Activated naive CD4-positive, alpha-beta T cell treated with anti-CD3 and anti-CD28 coated beads, Interleukin-2, amount 10 ng/mL, durations not matched to agents 7 days and 5 days (primary cell): ENCODE measurements at regions not wholly inside any gene's neighbourhood (a gene's known extent, or its start where the extent isn't known, plus 50 kb on each side); places are given as distances from the start of the nearest gene placed in this dataset.
"Not testable (repeated sequence)": the region's sequence is repeated elsewhere in the genome, so short reads cannot be mapped to it uniquely, and the experiment has no call there.

Experiments used
- CTCF ChIA-PET: fragments of 350-600 bp; sonication (Branson Sonifier 250); formaldehyde crosslinking; loops from one replicate; lab custom pipeline; 2021; ENCODE audit warnings: antibody characterized with exemption; lab: Charles Lee
- DNase-seq: peaks from one replicate; pipeline ENCODE4 v3.0.0-alpha.2; 2020
- H3K27ac Mint-ChIP-seq: one replicate; pipeline ENCODE4 v1.8.0; 2021; ENCODE audit warnings: mild to moderate bottlenecking, moderate library complexity, mixed read lengths
- H3K27me3 Mint-ChIP-seq: one replicate; pipeline ENCODE4 v1.8.0; 2021; ENCODE audit warnings: mild to moderate bottlenecking, mixed read lengths
- H3K36me3 Mint-ChIP-seq: one replicate; pipeline ENCODE4 v1.8.0; 2021; ENCODE audit warnings: mixed read lengths
- H3K4me1 Mint-ChIP-seq: one replicate; pipeline ENCODE4 v1.8.0; 2021; ENCODE audit warnings: mixed read lengths
- H3K4me3 Mint-ChIP-seq: one replicate; pipeline ENCODE4 v1.8.0; 2021; ENCODE audit warnings: mild to moderate bottlenecking, moderate library complexity, mixed read lengths
- H3K9me3 Mint-ChIP-seq: one replicate; pipeline ENCODE4 v1.8.0; 2021; ENCODE audit warnings: mixed read lengths

DNA sequence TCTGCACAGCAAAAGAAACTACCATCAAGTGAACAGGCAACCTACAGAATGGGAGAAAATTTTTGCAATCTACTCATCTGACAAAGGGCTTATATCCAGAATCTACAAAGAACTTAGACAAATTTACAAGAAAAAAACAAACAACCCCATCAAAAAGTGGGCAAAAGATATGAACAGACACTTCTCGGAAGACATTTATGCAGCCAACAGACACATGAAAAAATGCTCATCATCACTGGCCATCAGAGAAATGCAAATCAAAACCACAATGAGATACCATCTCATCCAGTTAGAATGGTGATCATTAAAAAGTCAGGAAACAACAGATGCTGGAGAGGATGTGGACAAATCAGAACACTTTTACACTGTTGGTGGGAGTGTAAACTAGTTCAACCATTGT lies 216.3 kb upstream of the STXBP5 start:
- H3K9me3 Mint-ChIP-seq, DNase-seq, CTCF ChIA-PET, H3K36me3 Mint-ChIP-seq, H3K4me3 Mint-ChIP-seq, H3K4me1 Mint-ChIP-seq, H3K27ac Mint-ChIP-seq, H3K27me3 Mint-ChIP-seq: not testable (repeated sequence)

DNA sequence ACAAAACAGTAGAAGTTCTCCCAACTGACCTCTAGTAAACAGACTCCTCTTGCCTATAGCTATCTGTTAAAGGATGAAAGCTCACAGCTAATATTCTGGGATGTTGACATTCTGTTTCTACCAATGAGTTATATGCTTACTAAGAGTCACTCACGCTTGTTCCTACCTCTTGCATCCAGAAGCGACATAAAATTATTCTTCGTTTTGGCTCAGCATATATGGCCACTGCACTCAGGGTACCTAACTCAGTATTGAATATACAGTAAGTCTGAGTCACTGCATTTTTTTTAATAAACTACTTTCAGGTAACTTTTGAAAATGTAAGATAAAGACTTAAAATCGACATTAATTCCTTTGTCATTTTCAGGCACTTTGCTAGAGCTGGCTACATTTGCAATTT lies 214.4 kb upstream of the STXBP5 start:
- Mint-ChIP-seq H3K9me3 (no peaks in the 10 kb centered on the region), H3K4me1 (no peaks in the 10 kb centered on the region), H3K27me3 (no peaks in the 10 kb centered on the region), H3K36me3 (no peaks in the 10 kb centered on the region), H3K27ac (no peak overlapping the region), H3K4me3 (no peak overlapping the region)
- DNase-seq, result no peak
- CTCF ChIA-PET, result no interaction called here

GRCh38 chr6:146990284-146990683 lies 213.9 kb upstream of the STXBP5 start:
- CTCF ChIA-PET, result no interaction called here
- DNase-seq, result no peak
- H3K27ac Mint-ChIP-seq, result no peak overlapping the region
- no peak overlapping the region for H3K4me3 Mint-ChIP-seq
- no peaks in the 10 kb centered on the region for H3K4me1 Mint-ChIP-seq
- H3K9me3 Mint-ChIP-seq, result no peaks in the 10 kb centered on the region
- no peaks in the 10 kb centered on the region for H3K27me3 Mint-ChIP-seq
- no peaks in the 10 kb centered on the region for H3K36me3 Mint-ChIP-seq

- Mint-ChIP-seq H3K36me3 (no peaks in the 10 kb centered on the region), H3K4me1 (no peaks in the 10 kb centered on the region), H3K9me3 (no peaks in the 10 kb centered on the region), H3K27me3 (no peaks in the 10 kb centered on the region), H3K27ac (no peak overlapping the region), H3K4me3 (no peak overlapping the region)
- CTCF ChIA-PET, result no interaction called here
- DNase-seq, result no peak
Observed at GRCh38 chr6:146990821-146991798, 213.1 kb upstream of the STXBP5 start.

DNA sequence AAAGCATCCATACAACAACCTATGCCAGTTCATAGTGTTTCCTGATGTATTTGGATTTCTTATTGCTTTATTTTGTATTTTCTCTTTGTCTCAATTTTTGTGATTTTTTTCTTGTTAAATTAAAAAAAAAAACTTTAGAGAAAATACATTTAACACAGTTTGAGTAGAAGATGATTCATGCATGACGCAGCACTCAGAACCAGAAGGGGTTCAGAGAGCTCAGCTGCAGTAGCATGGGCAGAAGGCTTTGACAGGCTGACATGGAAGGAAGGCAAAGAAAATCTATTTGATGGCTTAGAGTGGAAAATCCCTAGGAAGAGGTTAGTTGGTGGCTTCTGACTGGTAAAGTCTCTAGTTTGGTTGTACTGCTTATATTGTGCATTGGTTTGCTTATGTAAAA lies 207.2 kb upstream of the STXBP5 start:
- CTCF ChIA-PET, result interaction anchor here (0.6 kb wide), 1 partner anchor 90 kb away, joined by 5 read pairs; no protein-coding TSS in a partner anchor
- Mint-ChIP-seq H3K27ac (no peak overlapping the region), H3K36me3 (no peaks in the 10 kb centered on the region), H3K27me3 (no peaks in the 10 kb centered on the region), H3K4me1 (no peaks in the 10 kb centered on the region), H3K4me3 (no peak overlapping the region), H3K9me3 (peaks cover 1% of the 10 kb centered on the region)
- no peak for DNase-seq

DNA sequence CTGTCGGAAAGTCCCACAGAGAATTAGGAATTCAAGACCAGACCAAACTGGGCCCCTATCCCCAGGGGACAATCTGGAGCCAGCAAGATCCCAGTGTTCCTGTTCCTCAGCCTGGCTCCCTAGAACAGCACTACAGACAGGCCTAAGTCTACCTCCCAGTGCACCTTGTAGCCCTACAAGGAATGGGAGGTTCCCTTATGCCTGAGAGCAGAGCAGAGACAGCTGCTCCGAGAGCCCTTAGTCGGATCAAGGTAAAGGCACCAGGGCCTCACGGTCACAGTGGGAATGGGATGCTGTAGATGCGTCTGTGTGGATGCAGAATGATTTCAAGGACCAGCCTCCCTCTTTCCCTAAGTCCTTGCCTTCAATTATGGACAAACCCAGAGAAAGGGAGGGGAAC lies 204.5 kb upstream of the STXBP5 start:
- Mint-ChIP-seq H3K27ac (no peak overlapping the region), H3K27me3 (no peaks in the 10 kb centered on the region), H3K4me3 (no peak overlapping the region), H3K36me3 (no peaks in the 10 kb centered on the region), H3K9me3 (peaks cover 1% of the 10 kb centered on the region), H3K4me1 (no peaks in the 10 kb centered on the region)
- CTCF ChIA-PET, result no interaction called here
- DNase-seq, result no peak

DNA sequence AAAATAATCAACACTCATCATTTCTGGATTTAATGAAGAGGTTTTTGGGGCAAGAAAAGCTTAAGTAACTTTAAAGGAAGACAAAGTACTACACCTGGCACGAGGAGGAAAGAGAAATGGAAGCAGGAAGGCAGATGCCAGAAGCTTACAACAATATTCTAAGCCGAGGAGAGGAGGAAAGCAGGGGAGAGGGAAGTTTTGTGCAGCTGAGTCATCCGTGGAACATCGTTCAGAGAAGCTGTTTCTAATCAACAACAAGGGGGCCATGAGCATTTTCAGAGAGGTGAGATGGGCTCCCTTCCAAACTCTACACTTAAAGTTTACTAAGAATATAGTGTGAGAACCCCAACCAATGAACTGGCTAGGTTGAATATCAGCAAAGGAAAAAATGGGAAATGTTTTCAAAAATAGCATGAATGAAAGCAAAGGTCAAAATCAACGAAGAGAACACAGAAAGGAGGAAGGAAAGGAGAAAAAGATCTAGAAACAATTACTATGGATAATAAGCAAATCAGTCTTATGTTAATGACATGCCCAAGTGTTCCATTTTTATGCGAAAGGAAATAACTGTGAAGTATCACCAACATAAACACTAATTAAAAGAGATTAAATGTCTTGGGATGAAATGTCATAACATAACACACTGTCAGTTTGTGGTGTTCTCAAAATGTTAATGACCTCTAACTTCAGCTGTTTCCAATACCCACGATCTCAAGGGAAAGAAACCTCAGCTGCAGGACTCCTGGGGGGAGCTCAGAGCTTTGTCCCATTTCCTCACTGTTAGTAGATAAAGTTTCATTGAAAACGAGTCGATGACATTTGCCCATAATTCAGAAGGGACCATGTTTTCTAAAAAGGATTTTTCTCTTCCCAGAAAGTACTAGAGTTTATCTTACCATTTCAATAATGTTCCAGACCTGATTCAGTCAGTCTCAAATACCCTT lies 203.4 kb upstream of the STXBP5 start:
- Mint-ChIP-seq H3K9me3 (peaks cover 1% of the 10 kb centered on the region), H3K4me1 (no peaks in the 10 kb centered on the region), H3K27me3 (no peaks in the 10 kb centered on the region), H3K27ac (no peak overlapping the region), H3K4me3 (no peak overlapping the region), H3K36me3 (no peaks in the 10 kb centered on the region)
- CTCF ChIA-PET, result no interaction called here
- no peak for DNase-seq

- CTCF ChIA-PET, result no interaction called here
- peaks cover 1% of the 10 kb centered on the region for H3K9me3 Mint-ChIP-seq
- H3K4me3 Mint-ChIP-seq, result no peak overlapping the region
- no peaks in the 10 kb centered on the region for H3K27me3 Mint-ChIP-seq
- no peaks in the 10 kb centered on the region for H3K36me3 Mint-ChIP-seq
- no peaks in the 10 kb centered on the region for H3K4me1 Mint-ChIP-seq
- DNase-seq, result no peak
- no peak overlapping the region for H3K27ac Mint-ChIP-seq
Observed at GRCh38 chr6:147001621-147002020, 202.6 kb upstream of the STXBP5 start.

DNA sequence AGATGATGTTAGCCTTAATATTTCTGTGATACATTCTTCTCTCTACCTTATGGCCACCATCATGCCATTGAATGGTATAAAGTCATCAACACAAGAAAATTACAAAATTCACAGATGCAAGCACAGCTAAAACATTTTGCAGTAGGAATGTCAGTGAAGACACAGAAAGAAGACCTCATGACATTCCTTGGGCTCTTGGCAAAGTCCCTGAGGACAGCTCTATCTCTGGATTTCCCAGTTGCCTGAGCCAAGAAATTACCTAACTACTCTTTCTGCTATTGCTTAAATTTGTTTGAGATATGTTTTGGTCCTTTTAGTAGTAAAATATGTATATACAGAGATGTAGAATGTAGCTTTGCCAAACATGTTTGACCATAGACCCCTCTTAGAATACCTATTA lies 201.0 kb upstream of the STXBP5 start:
- CTCF ChIA-PET, result no interaction called here

DNA sequence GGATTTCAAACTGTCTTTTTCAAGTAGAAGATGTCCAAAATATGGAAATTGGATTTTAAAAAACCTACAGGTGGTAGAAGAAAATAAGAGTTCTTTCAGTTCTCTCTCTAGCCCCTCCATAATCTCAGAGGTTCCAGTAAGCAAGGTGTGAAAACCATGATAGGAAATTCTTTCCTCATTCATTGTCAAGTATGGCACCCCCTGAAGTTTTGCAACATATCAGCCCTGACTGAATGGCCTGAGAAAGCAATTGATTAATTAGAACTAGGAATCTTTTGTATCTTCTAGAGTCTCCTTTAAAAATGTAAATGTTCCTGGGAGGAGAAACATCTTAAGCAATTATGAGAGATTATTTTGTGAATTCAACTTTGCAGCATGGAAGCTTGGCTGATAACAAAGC lies 198.7 kb upstream of the STXBP5 start:
- Mint-ChIP-seq H3K9me3 (no peaks in the 10 kb centered on the region), H3K36me3 (no peaks in the 10 kb centered on the region), H3K27me3 (no peaks in the 10 kb centered on the region), H3K4me3 (no peak overlapping the region), H3K4me1 (no peaks in the 10 kb centered on the region), H3K27ac (no peak overlapping the region)
- DNase-seq, result no peak
- CTCF ChIA-PET, result no interaction called here

More for the DNA sequence above, 201.0 kb upstream of the STXBP5 start:
- no peak overlapping the region for H3K4me3 Mint-ChIP-seq
- no peaks in the 10 kb centered on the region for H3K36me3 Mint-ChIP-seq
- no peaks in the 10 kb centered on the region for H3K4me1 Mint-ChIP-seq
- no peak for DNase-seq
- H3K9me3 Mint-ChIP-seq, result no peaks in the 10 kb centered on the region
- H3K27me3 Mint-ChIP-seq, result no peaks in the 10 kb centered on the region
- H3K27ac Mint-ChIP-seq, result no peak overlapping the region

GRCh38 chr6:147007441-147007840 lies 196.8 kb upstream of the STXBP5 start:
- CTCF ChIA-PET, result no interaction called here

DNA sequence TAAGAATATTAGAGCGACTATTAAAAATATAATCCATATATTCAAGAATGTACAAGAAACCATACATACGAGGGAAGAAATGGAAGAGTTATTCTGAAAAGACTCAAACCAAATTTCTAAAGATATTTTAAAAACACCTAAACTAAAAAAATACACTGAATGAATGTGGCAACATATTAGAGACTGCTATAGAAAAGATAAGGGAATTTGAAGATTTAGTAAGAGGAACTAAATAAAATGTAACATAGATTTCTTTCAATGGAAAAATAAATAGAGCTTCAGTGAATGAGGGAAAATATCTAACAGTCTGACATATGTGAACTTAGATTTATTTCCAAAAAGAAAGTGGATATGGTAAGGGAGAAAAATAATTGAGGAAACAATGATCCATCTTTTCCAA lies 194.9 kb upstream of the STXBP5 start:
- Mint-ChIP-seq H3K27me3 (no peaks in the 10 kb centered on the region), H3K36me3 (no peaks in the 10 kb centered on the region), H3K4me1 (no peaks in the 10 kb centered on the region), H3K9me3 (no peaks in the 10 kb centered on the region), H3K4me3 (no peak overlapping the region), H3K27ac (no peak overlapping the region)
- no peak for DNase-seq
- CTCF ChIA-PET, result no interaction called here

More at GRCh38 chr6:147007441-147007840, 196.8 kb upstream of the STXBP5 start:
- Mint-ChIP-seq H3K9me3 (no peaks in the 10 kb centered on the region), H3K36me3 (no peaks in the 10 kb centered on the region), H3K4me3 (no peak overlapping the region), H3K27ac (no peak overlapping the region), H3K27me3 (no peaks in the 10 kb centered on the region), H3K4me1 (no peaks in the 10 kb centered on the region)
- no peak for DNase-seq

- Mint-ChIP-seq H3K9me3 (no peaks in the 10 kb centered on the region), H3K36me3 (no peaks in the 10 kb centered on the region), H3K4me1 (peaks cover 4% of the 10 kb centered on the region)
Observed at GRCh38 chr6:147015674-147016073, 188.5 kb upstream of the STXBP5 start.

DNA sequence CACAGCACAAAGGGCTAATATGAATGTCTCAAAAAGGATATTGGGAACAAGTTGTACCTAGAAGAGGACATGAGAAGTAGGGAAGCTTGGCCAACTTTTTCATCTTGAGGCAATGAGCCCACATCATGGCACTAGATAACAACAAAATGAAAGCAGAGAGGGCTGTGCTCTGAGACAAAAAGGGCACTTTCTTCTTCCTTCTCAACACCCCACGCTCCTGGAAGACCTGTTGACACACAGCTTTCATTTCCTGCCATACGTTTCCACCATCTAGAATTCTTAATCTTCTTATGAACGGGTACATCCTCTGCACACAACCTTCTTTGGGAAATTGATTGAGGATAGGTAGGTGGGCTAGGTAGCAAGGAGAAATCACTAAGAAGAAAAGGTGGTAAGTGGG lies 187.8 kb upstream of the STXBP5 start:
- DNase-seq, result no peak
- H3K4me1 Mint-ChIP-seq, result peaks cover 4% of the 10 kb centered on the region
- H3K9me3 Mint-ChIP-seq, result no peaks in the 10 kb centered on the region
- no peak overlapping the region for H3K27ac Mint-ChIP-seq
- H3K4me3 Mint-ChIP-seq, result no peak overlapping the region
- CTCF ChIA-PET, result no interaction called here
- no peaks in the 10 kb centered on the region for H3K36me3 Mint-ChIP-seq
- no peaks in the 10 kb centered on the region for H3K27me3 Mint-ChIP-seq

More at GRCh38 chr6:147015674-147016073, 188.5 kb upstream of the STXBP5 start:
- H3K27me3 Mint-ChIP-seq, result no peaks in the 10 kb centered on the region
- H3K4me3 Mint-ChIP-seq, result no peak overlapping the region
- CTCF ChIA-PET, result no interaction called here
- H3K27ac Mint-ChIP-seq, result no peak overlapping the region
- DNase-seq, result no peak
